Heart left ventricle (tissue), 16 donors: ENCODE measurements at regions not wholly inside any gene's neighbourhood (a gene's known extent, or its start where the extent isn't known, plus 50 kb on each side); places are given as distances from the start of the nearest gene placed in this dataset.

Experiments used
- ATAC-seq, 4 donors: fragments of 200-7000 bp; cut with Tn5 transposase; one replicate each; pipeline ENCODE4 v1.9.1; 2020 to 2022; ENCODE audit warnings: moderate library complexity in 4 of 4, mild to moderate bottlenecking in 3 of 4, moderate number of reproducible peaks in 1 of 4
- DNase-seq, 5 donors: peaks; one replicate each; pipeline ENCODE4 v3.0.0-alpha.2; 2020
- H3K27ac ChIP-seq, 12 donors: fragments of 200-600 bp; sonication (generic) in 4 of 12; one replicate each; pipeline versions ENCODE4 v1.5.0 to v1.8.0; 2016 to 2022; ENCODE audit warnings: mild to moderate bottlenecking in 2 of 12
- H3K27me3 ChIP-seq, 9 donors: fragments of 200-600 bp; sonication (generic) in 2 of 9; one replicate each; pipeline versions ENCODE4 v1.5.1 to v1.8.0; 2016 to 2022; ENCODE audit warnings: mild to moderate bottlenecking in 3 of 9
- H3K36me3 ChIP-seq, 9 donors: fragments of 200-600 bp; sonication (generic) in 2 of 9; one replicate each; pipeline versions ENCODE4 v1.5.0 to v1.8.0; 2018 to 2022; ENCODE audit warnings: mild to moderate bottlenecking in 2 of 9
- H3K4me1 ChIP-seq, 12 donors: fragments of 200-600 bp; sonication (generic) in 4 of 12; one replicate each; pipeline versions ENCODE4 v1.5.0 to v1.8.0; 2016 to 2022; ENCODE audit warnings: mild to moderate bottlenecking in 3 of 12
- H3K4me3 ChIP-seq, 12 donors: fragments of 200-600 bp; sonication (generic) in 4 of 12; one replicate each; pipeline versions ENCODE4 v1.5.0 to v1.8.0; 2017 to 2022; ENCODE audit warnings: mild to moderate bottlenecking in 9 of 12, moderate library complexity in 4 of 12
- H3K9me3 ChIP-seq, 12 donors: fragments of 200-600 bp; sonication (generic) in 4 of 12; one replicate each; pipeline versions ENCODE4 v1.5.0 to v1.8.0; 2016 to 2022; ENCODE audit warnings: mild to moderate bottlenecking in 1 of 12
- CTCF ChIP-seq, 12 donors: fragments of 200-600 bp; sonication (generic) in 4 of 12; IDR thresholded peaks; one replicate each; pipeline versions ENCODE4 v1.5.0 to v1.8.0; 2018 to 2022; ENCODE audit warnings: antibody characterized with exemption in 12 of 12, mild to moderate bottlenecking in 5 of 12
- POLR2A ChIP-seq, 2 donors: fragments of 450-650 bp; IDR thresholded peaks; one replicate each; pipeline ENCODE4 v1.6.1; 2017; ENCODE audit warnings: antibody characterized with exemption in 2 of 2, mild to moderate bottlenecking in 2 of 2, moderate library complexity in 2 of 2
- WGBS, 4 donors: extraction: QIAGEN DNeasy Blood & Tissue Kit in 2 of 4; methylation state at CpG; one replicate each; pipeline versions ENCODE4 v1.1.5 to v1.1.7; 2013 to 2018; 5-methylcytosine and 5-hydroxymethylcytosine counted together
- intact Hi-C, 10 donors: fragments of 100-400 bp; cut with DNase I; formaldehyde crosslinking; loops; one replicate each; pipeline versions ENCODE4 v1.11.1 to v1.14.2; 2022
- donor health status: ischemic (EF 13 %, LVEDD 7.1; RV severe dilation, severe dysfunction).
- donor health status: healthy with polysubstance abuse.
- donor health status: DM: no; HTN: yes; CAD: no.
- donor health status: DM: no; HTN: no; CAD: no.
- donor health status: ischemic (EF 25% LVEDD 6.9; RV normal size, moderate dysfunction).
- donor health status: ischemic (EF 25% LVEDD 5.7; RV mildly dilated, moderate dysfunction).
- donor health status: healthy.
- donor health status: DM: yes; HTN: yes; CAD: no.
- donor health status: ischemic (EF 35%, LVEDD 5.7; RV mildly dilated, moderate dysfunction).
- donor health status: nonischemic (EF 11% LVEDD 7.7; RV severe dilation, severe dysfunction).
- donor health status: DM: yes; HTN: yes; CAD: no.
- donor health status: PGD.
- donor health status: ischemic (EF 29% LVEDD 5.4; RV normal size, mild dysfunction).
- donor health status: nonischemic (EF 23%, LVEDD 6.1; RV moderate dilation, normal function).

GRCh38 chr14:87698481-87698880 is 294.5 kb downstream of the GALC start:
- intact Hi-C loops: no loop called here
- Histone ChIP-seq H3K27me3 (no peaks in the 10 kb centered on the region), H3K27ac (no peak overlapping the region), H3K4me1 (no peaks in the 10 kb centered on the region), H3K36me3 (no peaks in the 10 kb centered on the region), H3K9me3 (no peaks in the 10 kb centered on the region), H3K4me3 (no peak overlapping the region)
- WGBS, 4 donors: 79 to 88% (median 82%) methylated on average over 3 of the region's 3 CpGs
- no peak for ATAC-seq
- DNase-seq: no peak
- TF ChIP-seq CTCF (IDR thresholded peaks at IDR 0.05): no peak
- no peak for TF ChIP-seq POLR2A (IDR thresholded peaks at IDR 0.05)

GRCh38 chr14:87696485-87696884 is 296.5 kb downstream of the GALC start:
- Histone ChIP-seq H3K27ac (no peak overlapping the region), H3K4me3 (no peak overlapping the region), H3K9me3 (no peaks in the 10 kb centered on the region), H3K36me3 (no peaks in the 10 kb centered on the region), H3K4me1 (no peaks in the 10 kb centered on the region), H3K27me3 (no peaks in the 10 kb centered on the region)
- no peak for ATAC-seq
- WGBS, 4 donors: 40 to 67% (median 56%) methylated on average over 1 of the region's 1 CpG
- DNase-seq: no peak
- intact Hi-C loops: no loop called here
- TF ChIP-seq CTCF (IDR thresholded peaks at IDR 0.05): no peak
- no peak for TF ChIP-seq POLR2A (IDR thresholded peaks at IDR 0.05)

- no peaks in the 10 kb centered on the region for H3K9me3 ChIP-seq
- peak in 1 of 5 donors; percentile 22 for DNase-seq
- peaks cover 0 to 9% (median 0%) of the 10 kb centered on the region in 9 donors for H3K27me3 ChIP-seq
- TF ChIP-seq CTCF (IDR thresholded peaks at IDR 0.05): no peak
- TF ChIP-seq POLR2A (IDR thresholded peaks at IDR 0.05): no peak
- WGBS, 4 donors: 19 to 30% (median 24%) methylated on average over 15 of the region's 15 CpGs
- H3K27ac ChIP-seq: no peak overlapping the region
- peak in 1 of 4 donors; percentile 46 for ATAC-seq
- H3K4me1 ChIP-seq: no peaks in the 10 kb centered on the region
- intact Hi-C loops: no loop called here
- H3K36me3 ChIP-seq: no peaks in the 10 kb centered on the region
- no peak overlapping the region for H3K4me3 ChIP-seq
These were observed 301.7 kb downstream of the GALC start for GRCh38 chr14:87691042-87691881.

GRCh38 chr14:87690076-87690613 is 302.8 kb downstream of the GALC start:
- TF ChIP-seq CTCF (IDR thresholded peaks at IDR 0.05): no peak
- TF ChIP-seq POLR2A (IDR thresholded peaks at IDR 0.05): no peak
- H3K27ac ChIP-seq: no peak overlapping the region
- H3K27me3 ChIP-seq: peaks cover 0 to 9% (median 0%) of the 10 kb centered on the region in 9 donors
- H3K36me3 ChIP-seq: no peaks in the 10 kb centered on the region
- intact Hi-C loops: no loop called here
- DNase-seq: no peak
- WGBS, 4 donors: 12 to 27% (median 20%) methylated on average over 3 of the region's 3 CpGs
- H3K4me3 ChIP-seq: no peak overlapping the region
- no peaks in the 10 kb centered on the region for H3K4me1 ChIP-seq
- peaks cover 0 to 2% (median 0%) of the 10 kb centered on the region in 12 donors for H3K9me3 ChIP-seq
- ATAC-seq: no peak
